Mesothelial cell of epicardium (in vitro differentiated cells): ENCODE measurements at regions not wholly inside any gene's neighbourhood (a gene's known extent, or its start where the extent isn't known, plus 50 kb on each side); places are given as distances from the start of the nearest gene placed in this dataset.
"Not testable (repeated sequence)": the region's sequence is repeated elsewhere in the genome, so short reads cannot be mapped to it uniquely, and the experiment has no call there.

ENCODE experiments used
- DNase-seq, 2 experiments: peaks; one replicate each; pipeline ENCODE4 v3.0.0; 2021; ENCODE audit warnings: low spot score in 2 of 2; ENCODE audit not compliant: unreplicated experiment in 2 of 2
- H3K27ac Mint-ChIP-seq: 2 replicates; pipeline ENCODE4 v1.8.0; 2021; ENCODE audit warnings: mixed read lengths
- H3K27me3 Mint-ChIP-seq: 2 replicates; pipeline ENCODE4 v1.8.0; 2021; ENCODE audit warnings: low read depth, mixed read lengths
- H3K36me3 Mint-ChIP-seq: 2 replicates; pipeline ENCODE4 v1.8.0; 2021; ENCODE audit warnings: mixed read lengths
- H3K4me1 Mint-ChIP-seq: 2 replicates; pipeline ENCODE4 v1.8.0; 2021; ENCODE audit warnings: mixed read lengths
- H3K4me3 Mint-ChIP-seq: 2 replicates; pipeline ENCODE4 v1.8.0; 2021; ENCODE audit warnings: mild to moderate bottlenecking, moderate library complexity, mixed read lengths
- H3K9me3 Mint-ChIP-seq: 2 replicates; pipeline ENCODE4 v1.8.0; 2021; ENCODE audit warnings: mixed read lengths
- TF ChIP-seq, protein P1 (sequence below): fragments of 200-600 bp; sonication (generic); IDR thresholded peaks from one replicate; pipeline ENCODE4 v1.5.0; 2021; ENCODE audit warnings: antibody characterized with exemption; ENCODE audit not compliant: unreplicated experiment

DNA sequence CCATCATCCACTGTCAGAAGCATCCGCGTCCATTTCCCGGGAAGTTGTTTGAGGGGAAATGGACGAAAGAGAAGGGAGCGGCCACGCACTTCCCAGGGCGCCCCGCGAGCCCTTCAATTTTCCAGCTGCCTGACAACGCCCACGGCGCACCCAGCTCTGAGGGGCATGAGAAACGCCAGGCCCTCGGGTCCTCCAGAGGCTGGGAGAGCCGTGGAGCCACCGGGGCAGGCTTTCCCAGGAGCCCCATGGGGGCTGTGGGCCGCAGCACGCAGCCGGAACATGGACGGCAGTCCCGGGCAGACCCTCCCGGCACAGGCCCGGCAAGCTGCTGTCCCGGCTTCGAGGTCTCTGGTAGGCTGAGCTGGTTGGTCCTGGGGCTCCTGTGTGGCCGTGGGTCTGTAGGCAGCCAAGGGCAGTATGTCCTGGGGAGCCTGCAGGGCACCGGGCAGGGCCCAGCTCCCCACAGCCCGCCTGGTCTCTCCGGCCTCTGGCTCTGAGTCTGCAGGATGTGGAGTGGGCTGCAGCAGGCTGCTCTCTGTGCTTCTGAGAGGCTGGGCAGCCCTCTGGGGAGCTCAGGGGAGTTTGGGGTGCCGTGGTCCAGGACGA is 115.2 kb downstream of the FAM53A start:
- H3K36me3 Mint-ChIP-seq = no peaks in the 10 kb centered on the region
- TF ChIP-seq, protein P1, sequence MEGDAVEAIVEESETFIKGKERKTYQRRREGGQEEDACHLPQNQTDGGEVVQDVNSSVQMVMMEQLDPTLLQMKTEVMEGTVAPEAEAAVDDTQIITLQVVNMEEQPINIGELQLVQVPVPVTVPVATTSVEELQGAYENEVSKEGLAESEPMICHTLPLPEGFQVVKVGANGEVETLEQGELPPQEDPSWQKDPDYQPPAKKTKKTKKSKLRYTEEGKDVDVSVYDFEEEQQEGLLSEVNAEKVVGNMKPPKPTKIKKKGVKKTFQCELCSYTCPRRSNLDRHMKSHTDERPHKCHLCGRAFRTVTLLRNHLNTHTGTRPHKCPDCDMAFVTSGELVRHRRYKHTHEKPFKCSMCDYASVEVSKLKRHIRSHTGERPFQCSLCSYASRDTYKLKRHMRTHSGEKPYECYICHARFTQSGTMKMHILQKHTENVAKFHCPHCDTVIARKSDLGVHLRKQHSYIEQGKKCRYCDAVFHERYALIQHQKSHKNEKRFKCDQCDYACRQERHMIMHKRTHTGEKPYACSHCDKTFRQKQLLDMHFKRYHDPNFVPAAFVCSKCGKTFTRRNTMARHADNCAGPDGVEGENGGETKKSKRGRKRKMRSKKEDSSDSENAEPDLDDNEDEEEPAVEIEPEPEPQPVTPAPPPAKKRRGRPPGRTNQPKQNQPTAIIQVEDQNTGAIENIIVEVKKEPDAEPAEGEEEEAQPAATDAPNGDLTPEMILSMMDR = no peak
- H3K4me3 Mint-ChIP-seq = no peak overlapping the region
- no peaks in the 10 kb centered on the region for H3K9me3 Mint-ChIP-seq
- H3K27ac Mint-ChIP-seq = no peak overlapping the region
- DNase-seq = no peak
- H3K27me3 Mint-ChIP-seq = peaks cover 22% of the 10 kb centered on the region
- H3K4me1 Mint-ChIP-seq = peaks cover 18% of the 10 kb centered on the region

DNA sequence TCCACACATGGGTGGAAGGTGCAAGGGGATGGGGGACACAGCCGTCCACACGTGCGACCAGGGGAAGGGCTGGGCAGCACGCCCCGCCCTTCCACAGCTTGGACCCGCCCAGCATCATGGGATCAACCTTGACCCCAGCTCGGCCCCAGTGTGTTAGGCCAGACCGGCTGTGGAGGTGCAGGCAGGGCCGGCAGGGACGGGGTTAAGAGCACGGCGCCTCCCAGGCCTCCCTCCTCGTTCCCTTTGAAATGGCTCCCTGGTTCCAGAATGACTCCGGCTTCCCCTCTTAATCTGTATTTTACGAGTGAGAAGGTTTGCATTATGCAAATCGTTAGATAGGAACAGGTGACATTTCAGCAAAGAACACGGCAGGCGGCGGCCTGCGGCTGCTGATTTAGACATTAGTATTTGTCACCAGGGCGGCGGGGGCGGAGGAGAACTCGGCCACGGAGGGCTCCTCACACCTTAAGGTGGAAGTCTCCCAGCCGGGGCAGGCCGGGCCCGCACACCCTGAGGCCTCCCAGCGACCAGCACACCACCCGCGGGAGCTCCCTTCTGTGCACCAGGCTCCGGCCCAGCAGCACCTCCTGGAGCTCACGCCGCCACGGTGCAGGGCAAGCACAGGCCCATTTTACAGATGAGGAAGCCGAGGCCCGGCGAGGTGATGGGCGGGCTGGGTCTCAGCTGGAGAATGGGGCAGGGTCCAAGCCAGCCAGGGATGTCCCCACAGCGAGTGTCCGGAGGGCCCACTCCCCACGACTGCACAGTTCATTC is 116.1 kb downstream of the FAM53A start:
- H3K36me3 Mint-ChIP-seq = no peaks in the 10 kb centered on the region
- H3K27me3 Mint-ChIP-seq = peaks cover 17% of the 10 kb centered on the region
- H3K9me3 Mint-ChIP-seq = no peaks in the 10 kb centered on the region
- DNase-seq = no peak
- no peak overlapping the region for H3K4me3 Mint-ChIP-seq
- H3K4me1 Mint-ChIP-seq = peaks cover 18% of the 10 kb centered on the region
- no peak overlapping the region for H3K27ac Mint-ChIP-seq
- TF ChIP-seq, protein P1 = no peak

DNA sequence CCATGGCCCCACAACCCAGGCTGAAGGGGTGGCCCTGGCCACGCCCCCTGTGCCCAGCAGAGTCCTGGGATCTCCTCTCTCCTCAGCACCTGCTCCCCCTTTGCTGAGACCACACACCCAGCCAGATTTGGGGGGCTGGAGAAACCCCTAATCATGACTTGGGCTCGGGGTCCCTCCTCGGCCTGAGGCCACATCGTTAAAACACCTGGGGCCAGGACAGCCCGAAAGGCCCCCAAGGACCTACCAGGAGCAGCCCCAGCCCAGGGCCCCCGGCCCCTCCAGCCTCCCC is 116.7 kb downstream of the FAM53A start:
- Mint-ChIP-seq H3K4me3 (no peak overlapping the region), H3K9me3 (no peaks in the 10 kb centered on the region), H3K27me3 (peaks cover 16% of the 10 kb centered on the region), H3K27ac (no peak overlapping the region), H3K36me3 (no peaks in the 10 kb centered on the region), H3K4me1 (peaks cover 15% of the 10 kb centered on the region)
- no peak for DNase-seq
- TF ChIP-seq, protein P1 = no peak

DNA sequence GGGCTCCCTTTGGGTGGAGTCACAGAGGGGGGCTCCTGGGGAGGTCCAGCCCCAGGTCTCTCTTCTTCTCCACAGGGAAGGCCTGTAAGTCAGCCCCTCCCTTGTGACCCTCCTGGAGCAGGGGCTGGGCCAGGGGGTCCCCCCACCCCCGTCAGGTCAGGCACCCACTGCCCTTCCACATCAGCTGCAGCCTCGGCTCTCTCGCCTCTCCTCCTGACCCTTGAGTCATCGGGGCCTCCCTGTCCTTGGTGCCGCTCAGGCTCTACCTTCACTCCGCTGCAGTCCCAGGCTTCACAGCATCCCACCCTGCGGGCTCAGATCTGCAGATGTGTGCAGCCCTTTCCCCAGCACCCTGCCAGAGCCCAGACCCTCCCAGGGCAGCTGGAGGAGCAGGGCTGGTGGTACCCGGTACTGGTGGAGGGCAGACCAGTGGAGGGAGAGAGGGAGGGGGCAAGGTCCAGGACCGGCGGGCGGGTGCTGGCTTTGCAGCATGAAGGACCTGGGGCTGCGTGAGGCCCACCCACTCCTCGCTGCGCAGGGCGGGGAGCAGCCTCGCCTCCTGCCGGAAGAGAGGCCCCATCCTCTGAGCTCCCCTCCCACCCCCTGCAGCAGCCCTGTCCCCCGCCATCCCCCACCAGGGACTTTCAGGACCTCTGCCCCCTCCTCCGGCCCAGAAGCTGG is 117.1 kb downstream of the FAM53A start:
- TF ChIP-seq, protein P1 = no peak
- H3K9me3 Mint-ChIP-seq = no peaks in the 10 kb centered on the region
- DNase-seq = no peak
- peaks cover 19% of the 10 kb centered on the region for H3K27me3 Mint-ChIP-seq
- H3K27ac Mint-ChIP-seq = no peak overlapping the region
- no peaks in the 10 kb centered on the region for H3K36me3 Mint-ChIP-seq
- peaks cover 12% of the 10 kb centered on the region for H3K4me1 Mint-ChIP-seq
- H3K4me3 Mint-ChIP-seq = no peak overlapping the region

DNA sequence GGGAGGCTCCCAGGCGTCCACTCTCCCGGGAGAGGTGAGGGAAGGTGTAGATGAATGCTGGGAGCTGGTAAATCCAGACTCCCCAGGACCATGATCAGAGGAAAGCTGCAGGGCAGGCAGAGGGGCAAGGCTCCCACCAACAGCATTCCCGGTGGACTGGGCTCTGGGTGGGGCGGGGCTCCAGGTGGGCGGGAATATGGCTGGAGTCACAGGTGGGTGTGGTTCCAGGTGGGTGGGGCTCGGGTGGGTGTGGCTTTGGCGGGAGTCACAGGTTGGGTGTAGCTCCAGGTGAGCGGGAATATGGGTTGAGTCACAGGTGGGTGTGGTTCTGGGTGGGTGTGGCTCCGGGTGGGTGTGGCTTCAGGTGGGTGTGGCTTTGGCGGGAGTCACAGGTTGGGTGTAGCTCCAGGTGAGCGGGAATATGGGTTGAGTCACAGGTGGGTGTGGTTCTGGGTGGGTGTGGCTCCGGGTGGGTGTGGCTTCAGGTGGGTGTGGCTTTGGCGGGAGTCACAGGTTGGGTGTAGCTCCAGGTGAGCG is 117.7 kb downstream of the FAM53A start:
- H3K9me3 Mint-ChIP-seq, H3K36me3 Mint-ChIP-seq, H3K4me1 Mint-ChIP-seq, H3K4me3 Mint-ChIP-seq, H3K27ac Mint-ChIP-seq, DNase-seq: not testable (repeated sequence)
- H3K27me3 Mint-ChIP-seq = peaks cover 22% of the 10 kb centered on the region
